Muscle of back (tissue), 3 donors: ENCODE measurements at regions not wholly inside any gene's neighbourhood (a gene's known extent, or its start where the extent isn't known, plus 50 kb on each side); places are given as distances from the start of the nearest gene placed in this dataset.

Source experiments
- DNase-seq, 3 donors: peaks; one replicate each; pipeline versions ENCODE4 v3.0.0 to v3.0.0-alpha.2; 2013

GRCh38 chr3:99439892-99440291 is 198.5 kb upstream of the COL8A1 start:
- DNase-seq, result peak in 1 of 3 donors; percentile 41

DNA sequence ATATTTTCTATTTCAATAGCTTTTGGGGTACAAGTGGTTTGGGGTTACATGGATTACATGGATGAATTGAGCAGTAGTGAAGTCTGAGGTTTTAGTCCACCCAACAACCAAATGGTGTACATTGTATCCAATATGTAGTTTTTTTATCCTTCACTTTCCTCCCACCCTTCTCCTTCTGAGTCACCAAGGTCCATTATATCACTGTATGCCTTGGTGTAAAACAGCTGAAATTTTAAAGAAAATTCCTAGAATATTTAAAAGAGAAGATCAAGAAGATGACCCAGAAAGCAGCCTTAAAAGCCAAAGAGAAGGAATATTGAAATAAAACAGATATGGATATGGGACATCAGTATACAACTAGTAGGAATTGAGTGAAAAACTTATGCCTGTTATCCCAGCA is 204.2 kb upstream of the COL8A1 start:
- DNase-seq, result no peak

GRCh38 chr3:99430348-99431134 is 207.9 kb upstream of the COL8A1 start:
- peak in 1 of 3 donors; percentile 6 for DNase-seq

DNA sequence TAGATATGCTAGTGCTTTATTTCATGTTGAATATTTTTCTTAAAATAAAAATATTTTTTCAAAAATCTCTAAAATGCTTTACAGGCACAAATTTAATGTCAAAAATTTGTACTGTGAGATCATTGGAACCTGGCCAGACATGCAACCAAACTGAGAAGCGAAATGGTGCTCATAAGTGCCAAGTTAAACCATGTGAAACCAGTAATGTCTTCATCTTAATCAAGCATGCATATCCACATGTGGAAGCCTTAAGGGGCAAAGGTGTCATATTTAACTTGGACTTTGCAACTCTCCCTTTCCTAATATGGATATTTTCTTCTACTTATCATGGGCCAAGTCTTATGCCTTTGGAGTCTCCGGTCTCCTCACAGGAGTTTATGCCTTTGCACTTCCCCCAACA is 208.9 kb upstream of the COL8A1 start:
- DNase-seq, result no peak

- no peak for DNase-seq
These were observed 212.5 kb upstream of the COL8A1 start for GRCh38 chr3:99425930-99426329.

GRCh38 chr3:99419116-99419515 is 219.3 kb upstream of the COL8A1 start:
- peak in 1 of 3 donors; percentile 64 for DNase-seq

GRCh38 chr3:99418709-99419108 is 219.7 kb upstream of the COL8A1 start:
- no peak for DNase-seq

- DNase-seq, result no peak
These were observed 220.2 kb upstream of the COL8A1 start for GRCh38 chr3:99418209-99418635.

DNA sequence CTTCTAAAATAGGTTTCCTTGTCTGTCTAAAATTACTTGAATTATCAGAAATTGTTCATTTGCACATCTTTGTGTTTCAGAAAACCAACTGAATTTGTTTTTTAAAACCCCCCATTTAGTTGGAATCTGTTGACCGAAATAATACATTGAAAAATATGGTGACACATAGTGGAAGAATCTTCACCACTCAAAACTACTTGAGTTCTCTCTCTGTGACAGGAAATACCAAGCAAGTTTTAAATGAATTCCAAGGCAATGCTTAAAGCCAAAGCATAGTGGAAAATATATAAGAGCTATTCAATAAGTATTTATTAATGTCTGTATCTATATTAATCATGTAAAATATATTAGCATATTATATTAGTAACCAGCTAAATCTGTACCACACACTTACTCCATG is 224.9 kb upstream of the COL8A1 start:
- DNase-seq, result peak in 1 of 3 donors; percentile 43

GRCh38 chr3:99410789-99411311 is 227.5 kb upstream of the COL8A1 start:
- peak in 1 of 3 donors; percentile 64 for DNase-seq

- no peak for DNase-seq
These were observed 228.4 kb upstream of the COL8A1 start for GRCh38 chr3:99409961-99410360.

GRCh38 chr3:99407257-99407656 is 231.1 kb upstream of the COL8A1 start:
- no peak for DNase-seq

DNA sequence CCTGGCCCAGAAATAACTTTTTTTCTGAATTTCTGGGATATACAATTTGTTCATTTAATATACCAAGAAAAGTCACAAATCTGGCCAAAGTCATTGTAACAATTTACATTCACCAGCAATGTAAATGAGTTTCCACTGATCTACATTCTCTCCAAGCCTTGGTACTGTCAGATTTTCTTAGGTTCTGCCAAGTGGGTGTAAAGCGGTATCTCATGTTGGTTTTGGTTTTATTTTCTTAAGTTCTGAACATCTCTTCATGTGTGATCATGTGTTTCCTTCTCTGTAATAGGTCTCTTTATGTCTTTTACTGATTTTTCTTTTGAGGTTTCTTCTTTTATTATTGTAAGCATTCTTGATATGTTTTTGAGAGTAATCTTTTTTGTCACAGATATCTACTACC is 235.6 kb upstream of the COL8A1 start:
- DNase-seq, result no peak

DNA sequence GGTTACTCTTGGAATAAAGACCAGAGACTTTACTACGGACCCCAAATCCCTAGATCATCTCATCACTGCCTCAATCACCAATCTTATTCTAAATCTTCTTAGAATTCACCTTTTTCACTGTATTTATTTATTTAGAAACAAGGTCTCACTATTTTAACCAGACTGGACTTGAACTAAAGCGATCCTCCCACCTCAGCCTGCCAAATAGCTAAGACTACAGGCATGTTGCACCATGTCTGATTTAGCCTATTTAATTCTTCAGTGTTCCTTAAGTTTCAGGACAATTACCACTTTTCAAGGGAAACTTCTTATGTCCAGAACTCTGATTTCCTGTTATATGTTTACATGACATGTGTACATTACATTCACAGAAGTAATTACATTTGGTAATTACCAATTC is 238.0 kb upstream of the COL8A1 start:
- DNase-seq, result no peak

- DNase-seq, result peak in 1 of 3 donors; percentile 75
These were observed 241.6 kb upstream of the COL8A1 start for GRCh38 chr3:99396651-99397275.

- peak in 1 of 3 donors; percentile 89 for DNase-seq
These were observed 243.3 kb upstream of the COL8A1 start for GRCh38 chr3:99394831-99395778.

GRCh38 chr3:99393961-99394360 is 244.4 kb upstream of the COL8A1 start:
- no peak for DNase-seq

DNA sequence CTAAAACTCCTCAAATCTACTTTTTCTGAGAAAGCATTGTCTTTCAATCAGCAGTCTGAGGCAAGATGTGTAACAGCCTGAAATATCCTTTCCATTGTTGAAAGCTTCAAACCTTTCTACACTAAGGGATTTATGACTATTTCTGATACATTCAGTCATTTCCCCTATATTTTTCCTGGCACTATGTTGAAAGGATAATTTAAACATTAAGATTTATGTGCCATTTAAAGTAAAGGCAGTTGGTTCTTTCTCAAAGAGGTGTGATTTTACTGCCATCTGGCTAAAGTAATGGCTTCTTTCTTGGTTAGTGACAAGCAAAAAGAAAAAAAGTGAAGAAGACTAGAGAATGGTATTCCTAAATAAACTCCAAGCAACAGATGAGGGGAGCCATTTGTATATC is 249.6 kb upstream of the COL8A1 start:
- peak in 1 of 3 donors; percentile 51 for DNase-seq

DNA sequence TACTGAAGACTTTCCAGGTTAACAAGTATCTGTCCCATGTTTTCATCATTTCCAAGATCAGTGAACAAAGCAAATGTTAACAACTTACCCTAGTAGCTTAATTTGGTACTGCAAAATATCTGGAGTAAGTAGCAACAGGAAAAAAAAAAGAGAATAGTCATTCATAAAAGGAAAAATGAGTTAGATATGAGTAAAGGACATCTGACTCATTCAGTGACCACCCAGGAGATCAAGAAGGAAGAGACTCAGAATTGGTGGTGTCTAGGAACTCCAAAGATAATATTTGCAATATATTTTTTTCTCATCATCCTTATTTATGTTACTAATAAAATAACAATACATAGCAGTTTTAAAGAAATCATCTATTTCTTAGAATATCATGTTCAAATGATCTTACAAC is 253.8 kb upstream of the COL8A1 start:
- no peak for DNase-seq

- DNase-seq, result no peak
These were observed 261.5 kb upstream of the COL8A1 start for GRCh38 chr3:99376926-99377325.

- DNase-seq, result no peak
These were observed 264.6 kb upstream of the COL8A1 start for GRCh38 chr3:99373846-99374210.
